Activated B cell treated with CpG ODN at 0.5 μM for 24 hours (primary cell): ENCODE measurements at regions not wholly inside any gene's neighbourhood (a gene's known extent, or its start where the extent isn't known, plus 50 kb on each side); places are given as distances from the start of the nearest gene placed in this dataset.

Source experiments
- ATAC-seq: fragments of 200-7000 bp; cut with Tn5 transposase; one replicate; pipeline ENCODE4 v1.10.0; 2021; ENCODE audit warnings: low read depth, mild to moderate bottlenecking, moderate library complexity
- CTCF ChIA-PET: fragments of 350-600 bp; sonication (Branson Sonifier 250); formaldehyde crosslinking; loops from one replicate; lab custom pipeline; 2021; ENCODE audit warnings: antibody characterized with exemption; lab: Charles Lee
- POLR2A ChIA-PET: fragments of 350-600 bp; sonication (Branson Sonifier 250); formaldehyde crosslinking; loops from one replicate; lab custom pipeline; 2021; ENCODE audit warnings: antibody characterized with exemption; lab: Charles Lee
- DNase-seq: peaks from one replicate; pipeline ENCODE4 v3.0.0; 2022
- H3K27ac Mint-ChIP-seq: one replicate; pipeline ENCODE4 v1.8.0; 2020; ENCODE audit warnings: mixed read lengths
- H3K27me3 Mint-ChIP-seq: one replicate; pipeline ENCODE4 v1.8.0; 2021; ENCODE audit warnings: mixed read lengths
- H3K36me3 Mint-ChIP-seq: one replicate; pipeline ENCODE4 v1.8.0; 2021; ENCODE audit warnings: low read depth, mixed read lengths
- H3K4me1 Mint-ChIP-seq: one replicate; pipeline ENCODE4 v1.8.0; 2021; ENCODE audit warnings: mixed read lengths
- H3K4me3 Mint-ChIP-seq: one replicate; pipeline ENCODE4 v1.8.0; 2020; ENCODE audit warnings: mild to moderate bottlenecking, mixed read lengths
- H3K9me3 Mint-ChIP-seq: one replicate; pipeline ENCODE4 v1.8.0; 2020; ENCODE audit warnings: mixed read lengths
- CTCF ChIP-seq: fragments of 200-600 bp; IDR thresholded peaks from one replicate; pipeline ENCODE4 v1.8.0; 2022; ENCODE audit warnings: antibody characterized with exemption, mild to moderate bottlenecking
- intact Hi-C: fragments of 100-400 bp; cut with micrococcal nuclease; formaldehyde crosslinking; loops from one replicate; pipeline ENCODE4 v1.15.1; 2024

- ChIA-PET CTCF (no interaction called here), POLR2A (no interaction called here)
- Mint-ChIP-seq H3K4me3 (no peak overlapping the region), H3K9me3 (no peaks in the 10 kb centered on the region), H3K4me1 (no peaks in the 10 kb centered on the region), H3K36me3 (no peaks in the 10 kb centered on the region), H3K27me3 (peaks cover 3% of the 10 kb centered on the region), H3K27ac (no peak overlapping the region)
- intact Hi-C loops: no loop called here
- DNase-seq (no peak), ATAC-seq (no peak)
- TF ChIP-seq CTCF: no peak
These were observed 98.4 kb upstream of the DMRT1 start for GRCh38 chr9:742914-743589.

DNA sequence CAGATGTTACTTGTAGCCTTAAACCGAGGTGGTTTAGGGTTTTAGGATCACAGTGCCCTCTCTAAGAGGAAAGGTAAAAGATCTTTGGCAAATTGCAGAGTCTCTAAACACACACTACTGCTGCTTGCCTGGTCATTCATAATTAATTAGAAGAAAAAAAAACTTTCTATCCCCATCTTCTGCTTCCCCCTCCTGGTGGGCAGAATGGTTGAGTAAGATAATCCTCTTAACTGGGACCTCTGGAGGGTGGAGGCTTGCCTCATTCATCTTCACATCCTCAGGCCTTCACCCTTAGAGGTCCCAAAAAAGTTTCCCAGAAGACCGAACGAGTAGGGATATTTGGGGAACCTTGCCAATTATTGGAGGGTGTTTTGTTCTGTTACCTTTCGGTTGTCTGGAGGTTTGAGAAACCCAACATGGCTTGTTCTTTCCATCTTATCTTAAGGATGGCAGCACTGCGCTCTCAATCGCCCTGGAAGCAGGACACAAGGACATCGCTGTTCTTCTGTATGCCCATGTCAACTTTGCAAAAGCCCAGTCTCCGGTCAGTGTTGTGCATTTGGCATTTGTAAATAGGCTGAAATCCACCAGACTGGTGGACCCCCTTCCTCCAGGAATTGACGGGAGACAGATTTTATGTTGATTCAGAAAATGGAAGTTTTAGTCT lies 97.3 kb upstream of the DMRT1 start:
- CTCF ChIA-PET: no interaction called here
- no peaks in the 10 kb centered on the region for H3K36me3 Mint-ChIP-seq
- TF ChIP-seq CTCF: no peak
- POLR2A ChIA-PET: no interaction called here
- intact Hi-C loops: no loop called here
- H3K27me3 Mint-ChIP-seq: peaks cover 3% of the 10 kb centered on the region
- no peaks in the 10 kb centered on the region for H3K9me3 Mint-ChIP-seq
- no peak overlapping the region for H3K27ac Mint-ChIP-seq
- ATAC-seq (no peak), DNase-seq (no peak)
- H3K4me3 Mint-ChIP-seq: no peak overlapping the region
- no peaks in the 10 kb centered on the region for H3K4me1 Mint-ChIP-seq

DNA sequence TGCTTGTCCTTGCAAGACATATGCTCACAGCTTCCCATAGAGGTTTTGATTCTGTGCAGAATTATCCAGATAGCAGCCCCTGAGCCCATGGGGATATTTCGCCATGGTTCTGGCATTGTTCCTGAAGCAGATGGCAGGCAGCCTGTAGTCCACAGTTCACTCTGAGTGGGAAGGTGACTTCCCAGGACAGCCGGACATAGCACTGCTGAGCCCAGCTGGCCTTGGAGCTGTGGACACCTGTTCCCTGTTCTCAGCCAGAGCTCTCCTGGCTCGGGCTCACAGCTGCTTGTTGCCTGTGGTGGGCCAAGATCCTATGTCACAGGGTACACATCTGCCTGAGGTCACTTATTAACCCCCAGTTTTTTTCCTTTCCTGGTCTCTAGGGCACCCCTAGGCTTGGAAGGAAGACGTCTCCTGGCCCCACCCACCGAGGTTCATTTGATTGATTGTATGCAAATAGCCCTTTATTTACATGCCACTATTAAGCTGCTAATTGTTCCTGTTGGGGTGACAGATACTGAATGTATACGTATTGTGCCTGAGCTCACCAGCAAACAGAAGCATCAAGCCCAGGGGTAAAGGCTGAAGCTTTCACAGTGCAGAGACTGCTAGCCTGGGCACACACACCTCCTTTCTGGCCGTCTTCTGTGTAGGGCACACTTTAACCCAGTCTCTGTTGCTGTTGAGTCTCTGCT lies 96.6 kb upstream of the DMRT1 start:
- no peak for TF ChIP-seq CTCF

DNA sequence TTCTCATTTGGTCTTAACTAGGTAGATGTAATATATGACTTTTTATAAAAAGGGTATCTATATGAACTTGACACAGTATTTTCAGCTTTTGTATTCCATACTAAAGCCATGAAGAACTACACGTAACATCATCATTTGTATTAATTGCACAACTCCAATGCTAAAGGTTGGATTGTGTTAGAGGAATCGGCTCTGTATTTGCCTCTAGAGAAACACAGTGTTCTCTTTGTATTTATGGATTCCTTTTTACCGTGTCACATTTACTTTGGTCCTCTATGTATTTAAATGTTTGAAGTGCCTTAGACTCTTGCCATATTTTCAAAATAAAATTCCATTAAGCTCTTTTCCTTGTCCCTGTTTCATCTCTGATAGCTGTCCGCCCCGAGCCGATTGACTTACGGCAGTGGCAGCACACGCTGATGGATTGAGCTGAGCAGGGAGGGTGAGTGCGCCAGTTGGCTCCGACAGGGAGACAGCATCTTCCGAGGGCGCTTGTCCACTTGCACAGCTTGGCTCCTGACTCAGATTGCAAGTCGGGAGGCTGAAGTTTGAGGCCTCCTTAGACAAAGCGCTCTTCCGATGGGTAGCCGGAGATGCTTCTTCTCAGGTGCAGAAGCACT lies 95.6 kb upstream of the DMRT1 start:
- peaks cover 3% of the 10 kb centered on the region for H3K27me3 Mint-ChIP-seq
- intact Hi-C loops: no loop called here
- ChIA-PET CTCF (no interaction called here), POLR2A (interaction anchor here (0.7 kb wide), 1 partner anchor 177 kb away, joined by 5 read pairs; no protein-coding TSS in a partner anchor)
- H3K27ac Mint-ChIP-seq: no peak overlapping the region
- DNase-seq: no peak
- H3K4me1 Mint-ChIP-seq: peaks cover 16% of the 10 kb centered on the region
- H3K4me3 Mint-ChIP-seq: no peak overlapping the region
- H3K36me3 Mint-ChIP-seq: no peaks in the 10 kb centered on the region
- no peaks in the 10 kb centered on the region for H3K9me3 Mint-ChIP-seq
- no peak for TF ChIP-seq CTCF
- ATAC-seq: no peak

More for the DNA sequence above, 96.6 kb upstream of the DMRT1 start:
- Mint-ChIP-seq H3K27me3 (peaks cover 3% of the 10 kb centered on the region), H3K4me1 (peaks cover 6% of the 10 kb centered on the region), H3K4me3 (no peak overlapping the region), H3K36me3 (no peaks in the 10 kb centered on the region), H3K9me3 (no peaks in the 10 kb centered on the region), H3K27ac (no peak overlapping the region)
- DNase-seq (no peak), ATAC-seq (no peak)
- intact Hi-C loops: no loop called here
- ChIA-PET CTCF (no interaction called here), POLR2A (no interaction called here)
